ENCODE measurements at regions not wholly inside any gene's neighbourhood (a gene's known extent, or its start where the extent isn't known, plus 50 kb on each side); places are given as distances from the start of the nearest gene placed in this dataset.

- TF ChIP-seq CTCF (IDR thresholded peaks at IDR 0.05) (no peak), POLR2A (IDR thresholded peaks at IDR 0.05) (no peak), EP300 (IDR thresholded peaks at IDR 0.05) (no peak)
Measured at GRCh38 chr4:43776371-43776770, 672.2 kb downstream of the KCTD8 start.
